HEK293 (cell line): ENCODE measurements at regions not wholly inside any gene's neighbourhood (a gene's known extent, or its start where the extent isn't known, plus 50 kb on each side); places are given as distances from the start of the nearest gene placed in this dataset.

Experiments used
- CTCF ChIP-seq: fragments of 450-650 bp; formaldehyde crosslinking; IDR thresholded peaks from 2 replicates; pipeline ENCODE4 v1.5.1; 2016; ENCODE audit warnings: missing biosample characterization, missing genetic modification characterization
- REST ChIP-seq: fragments of 450-650 bp; formaldehyde crosslinking; IDR thresholded peaks from 2 replicates; pipeline ENCODE4 v1.5.1; 2016; ENCODE audit warnings: missing biosample characterization, missing genetic modification characterization
- YY1 ChIP-seq: fragments of 450-650 bp; formaldehyde crosslinking; IDR thresholded peaks from 2 replicates; pipeline ENCODE4 v1.5.1; 2018; ENCODE audit warnings: missing biosample characterization, missing genetic modification characterization
- ZNF174 ChIP-seq: fragments of 450-650 bp; formaldehyde crosslinking; IDR thresholded peaks from 2 replicates; pipeline ENCODE4 v1.5.0; 2017; ENCODE audit warnings: missing biosample characterization, mild to moderate bottlenecking, missing genetic modification characterization
- TF ChIP-seq, protein P1 (sequence below): fragments of 450-650 bp; formaldehyde crosslinking; IDR thresholded peaks from 2 replicates; pipeline ENCODE4 v1.5.1; 2016; ENCODE audit warnings: missing biosample characterization, missing genetic modification characterization

GRCh38 chr14:101471723-101472517 is 89.4 kb upstream of the DIO3 start:
- TF ChIP-seq, protein P1, sequence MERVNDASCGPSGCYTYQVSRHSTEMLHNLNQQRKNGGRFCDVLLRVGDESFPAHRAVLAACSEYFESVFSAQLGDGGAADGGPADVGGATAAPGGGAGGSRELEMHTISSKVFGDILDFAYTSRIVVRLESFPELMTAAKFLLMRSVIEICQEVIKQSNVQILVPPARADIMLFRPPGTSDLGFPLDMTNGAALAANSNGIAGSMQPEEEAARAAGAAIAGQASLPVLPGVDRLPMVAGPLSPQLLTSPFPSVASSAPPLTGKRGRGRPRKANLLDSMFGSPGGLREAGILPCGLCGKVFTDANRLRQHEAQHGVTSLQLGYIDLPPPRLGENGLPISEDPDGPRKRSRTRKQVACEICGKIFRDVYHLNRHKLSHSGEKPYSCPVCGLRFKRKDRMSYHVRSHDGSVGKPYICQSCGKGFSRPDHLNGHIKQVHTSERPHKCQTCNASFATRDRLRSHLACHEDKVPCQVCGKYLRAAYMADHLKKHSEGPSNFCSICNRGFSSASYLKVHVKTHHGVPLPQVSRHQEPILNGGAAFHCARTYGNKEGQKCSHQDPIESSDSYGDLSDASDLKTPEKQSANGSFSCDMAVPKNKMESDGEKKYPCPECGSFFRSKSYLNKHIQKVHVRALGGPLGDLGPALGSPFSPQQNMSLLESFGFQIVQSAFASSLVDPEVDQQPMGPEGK (tag by site-specific recombination), result no peak
- TF ChIP-seq CTCF (tag by site-specific recombination) (no peak), REST (no peak), ZNF174 (tag by site-specific recombination) (no peak), YY1 (no peak)
